Left ventricle myocardium inferior (tissue), 1 donor: ENCODE measurements at regions not wholly inside any gene's neighbourhood (a gene's known extent, or its start where the extent isn't known, plus 50 kb on each side); places are given as distances from the start of the nearest gene placed in this dataset.

Source experiments
- DNase-seq: peaks from one replicate; pipeline ENCODE4 v3.0.0-alpha.2; 2020
- H3K27ac ChIP-seq: fragments of 200-600 bp; replicated peaks from 2 replicates; pipeline ENCODE4 v1.8.0; 2021
- H3K27me3 ChIP-seq: fragments of 200-600 bp; 2 replicates; pipeline ENCODE4 v1.8.0; 2021; ENCODE audit warnings: low read depth
- H3K36me3 ChIP-seq: fragments of 200-600 bp; 2 replicates; pipeline ENCODE4 v1.8.0; 2021
- H3K4me1 ChIP-seq: fragments of 200-600 bp; 2 replicates; pipeline ENCODE4 v1.8.0; 2021
- H3K4me3 ChIP-seq: fragments of 200-600 bp; 2 replicates; pipeline ENCODE4 v1.8.0; 2021; ENCODE audit warnings: mild to moderate bottlenecking, moderate library complexity
- H3K9me3 ChIP-seq: fragments of 200-600 bp; replicated peaks from 2 replicates; pipeline ENCODE4 v1.8.0; 2021
- CTCF ChIP-seq: fragments of 200-600 bp; IDR thresholded peaks from 2 replicates; pipeline ENCODE4 v1.8.0; 2021; ENCODE audit warnings: antibody characterized with exemption, mild to moderate bottlenecking, borderline replicate concordance
- intact Hi-C: fragments of 100-400 bp; cut with micrococcal nuclease; formaldehyde crosslinking; loops from one replicate; pipeline ENCODE4 v1.11.0; 2022
- donor health status: DM: no; HTN: yes; CAD: no; lungs with severe emphysema.

- no peak for DNase-seq
- Histone ChIP-seq H3K4me1 (no peaks in the 10 kb centered on the region), H3K9me3 (no peaks in the 10 kb centered on the region), H3K27me3 (no peaks in the 10 kb centered on the region), H3K36me3 (no peaks in the 10 kb centered on the region), H3K4me3 (no peak overlapping the region), H3K27ac (no peak overlapping the region)
- intact Hi-C loops: no loop called here
- TF ChIP-seq CTCF: no peak
Measured at GRCh38 chr1:194230351-194231144, 1044.1 kb upstream of the B3GALT2 start.

- intact Hi-C loops: no loop called here
- no peaks in the 10 kb centered on the region for H3K4me1 ChIP-seq
- no peak overlapping the region for H3K27ac ChIP-seq
- no peaks in the 10 kb centered on the region for H3K9me3 ChIP-seq
- TF ChIP-seq CTCF: no peak
- H3K36me3 ChIP-seq: no peaks in the 10 kb centered on the region
- no peak for DNase-seq
- no peaks in the 10 kb centered on the region for H3K27me3 ChIP-seq
- no peak overlapping the region for H3K4me3 ChIP-seq
Measured at GRCh38 chr1:194228427-194228826, 1042.0 kb upstream of the B3GALT2 start.

DNA sequence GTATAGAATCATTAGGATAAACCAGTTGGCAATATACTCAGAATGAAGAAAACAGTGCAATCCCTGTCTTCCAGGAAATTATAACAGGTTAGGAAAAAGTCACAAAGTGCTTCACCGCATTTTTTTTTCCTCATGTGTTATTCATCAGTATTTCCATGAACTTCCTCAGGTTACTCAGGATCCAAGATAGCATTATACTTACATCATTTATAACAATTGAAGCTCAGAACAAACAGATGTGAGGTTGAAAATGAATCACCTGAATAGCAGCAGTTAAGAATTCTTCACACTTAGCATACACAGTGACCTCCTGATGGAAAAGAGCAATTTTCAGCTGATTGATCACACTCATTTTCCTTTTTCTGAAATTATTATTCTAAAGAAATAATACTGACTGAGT, 1040.7 kb upstream of the B3GALT2 start:
- no peak overlapping the region for H3K27ac ChIP-seq
- no peaks in the 10 kb centered on the region for H3K4me1 ChIP-seq
- no peaks in the 10 kb centered on the region for H3K36me3 ChIP-seq
- DNase-seq: no peak
- intact Hi-C loops: no loop called here
- no peak overlapping the region for H3K4me3 ChIP-seq
- TF ChIP-seq CTCF: no peak
- no peaks in the 10 kb centered on the region for H3K27me3 ChIP-seq
- H3K9me3 ChIP-seq: no peaks in the 10 kb centered on the region

GRCh38 chr1:194225821-194226220, 1039.4 kb upstream of the B3GALT2 start:
- H3K36me3 ChIP-seq: no peaks in the 10 kb centered on the region
- no peaks in the 10 kb centered on the region for H3K27me3 ChIP-seq
- no peak overlapping the region for H3K4me3 ChIP-seq
- intact Hi-C loops: no loop called here
- no peak for DNase-seq
- no peak for TF ChIP-seq CTCF
- no peaks in the 10 kb centered on the region for H3K4me1 ChIP-seq
- H3K9me3 ChIP-seq: no peaks in the 10 kb centered on the region
- no peak overlapping the region for H3K27ac ChIP-seq

GRCh38 chr1:194223596-194223995, 1037.2 kb upstream of the B3GALT2 start:
- no peak for TF ChIP-seq CTCF
- Histone ChIP-seq H3K4me3 (no peak overlapping the region), H3K27ac (no peak overlapping the region), H3K4me1 (no peaks in the 10 kb centered on the region), H3K9me3 (no peaks in the 10 kb centered on the region), H3K27me3 (no peaks in the 10 kb centered on the region), H3K36me3 (no peaks in the 10 kb centered on the region)
- intact Hi-C loops: no loop called here
- no peak for DNase-seq
